ENCODE measurements at regions not wholly inside any gene's neighbourhood (a gene's known extent, or its start where the extent isn't known, plus 50 kb on each side); places are given as distances from the start of the nearest gene placed in this dataset.

- DNase-seq: no peak
Observed at GRCh38 chr5:60330236-60330635, 369.7 kb downstream of the DEPDC1B start.

GRCh38 chr5:60325870-60326269, 374.1 kb downstream of the DEPDC1B start:
- DNase-seq: no peak

- DNase-seq: no peak
Observed at GRCh38 chr5:60323596-60323995, 376.4 kb downstream of the DEPDC1B start.

- no peak for DNase-seq
Observed at GRCh38 chr5:60312098-60312497, 387.9 kb downstream of the DEPDC1B start.

- no peak for DNase-seq
Observed at GRCh38 chr5:60299944-60300343, 400.0 kb downstream of the DEPDC1B start.

- no peak for DNase-seq
Observed at GRCh38 chr5:60297658-60298057, 402.3 kb downstream of the DEPDC1B start.

GRCh38 chr5:60295423-60295822, 401.9 kb upstream of the PDE4D start:
- no peak for DNase-seq

GRCh38 chr5:60293518-60293917, 400.0 kb upstream of the PDE4D start:
- no peak for DNase-seq

- DNase-seq: peak; percentile 19
Observed at GRCh38 chr5:60287174-60287771, 393.7 kb upstream of the PDE4D start.

- no peak for DNase-seq
Observed at GRCh38 chr5:60285910-60286309, 392.4 kb upstream of the PDE4D start.

GRCh38 chr5:60280943-60281342, 387.4 kb upstream of the PDE4D start:
- DNase-seq: no peak

- no peak for DNase-seq
Observed at GRCh38 chr5:60277941-60278340, 384.4 kb upstream of the PDE4D start.

- DNase-seq: no peak
Observed at GRCh38 chr5:60274747-60275146, 381.2 kb upstream of the PDE4D start.

- DNase-seq: no peak
Observed at GRCh38 chr5:60271517-60271916, 378.0 kb upstream of the PDE4D start.

- no peak for DNase-seq
Observed at GRCh38 chr5:60267907-60268306, 374.4 kb upstream of the PDE4D start.

- DNase-seq: no peak
Observed at GRCh38 chr5:60263346-60263745, 369.8 kb upstream of the PDE4D start.

- DNase-seq: no peak
Observed at GRCh38 chr5:60262576-60263295, 369.2 kb upstream of the PDE4D start.

- DNase-seq: no peak
Observed at GRCh38 chr5:60261732-60262131, 368.2 kb upstream of the PDE4D start.

- DNase-seq: no peak
Observed at GRCh38 chr5:60260658-60261057, 367.1 kb upstream of the PDE4D start.

- DNase-seq: no peak
Observed at GRCh38 chr5:60259730-60260129, 366.2 kb upstream of the PDE4D start.

GRCh38 chr5:60257596-60258271, 364.2 kb upstream of the PDE4D start:
- no peak for DNase-seq

- no peak for DNase-seq
Observed at GRCh38 chr5:60256546-60256945, 363.0 kb upstream of the PDE4D start.

- no peak for DNase-seq
Observed at GRCh38 chr5:60248901-60249300, 355.4 kb upstream of the PDE4D start.

- no peak for DNase-seq
Observed at GRCh38 chr5:60243713-60244112, 350.2 kb upstream of the PDE4D start.
